ENCODE measurements at regions not wholly inside any gene's neighbourhood (a gene's known extent, or its start where the extent isn't known, plus 50 kb on each side); places are given as distances from the start of the nearest gene placed in this dataset.
A peak's percentile ranks its signal among the peaks of the same experiment; 100 is the strongest.

DNA sequence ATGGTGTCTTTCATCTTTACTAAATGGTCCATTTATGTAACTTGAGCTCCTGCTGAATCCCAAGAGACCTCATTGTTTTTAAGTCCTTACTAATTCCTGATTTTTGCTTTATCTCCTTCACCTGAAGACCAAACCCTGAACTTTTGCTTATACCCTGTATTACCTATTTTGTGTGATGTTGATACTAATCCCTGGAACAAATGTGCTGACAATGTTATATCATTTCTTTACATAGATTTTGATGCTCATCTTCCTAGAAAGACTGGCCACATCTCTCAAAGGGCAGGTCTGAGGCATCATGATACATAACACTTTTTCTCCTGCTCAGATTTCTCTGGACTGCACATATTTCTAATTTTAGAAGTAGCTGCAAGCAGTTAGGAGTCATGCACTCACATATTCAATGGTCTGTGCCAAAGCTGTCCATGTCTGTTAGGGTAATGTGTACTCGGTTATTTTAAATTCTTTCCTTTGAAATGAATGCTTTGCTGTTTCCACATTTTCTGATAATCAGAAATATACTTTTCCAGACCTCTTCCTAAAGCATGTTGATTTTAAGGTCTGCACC lies 427.9 kb upstream of the HNRNPA3 start:
- DNase-seq (ENCODE audit: low spot score) (no peak), ATAC-seq (no peak)
- TF ChIP-seq, protein P1, sequence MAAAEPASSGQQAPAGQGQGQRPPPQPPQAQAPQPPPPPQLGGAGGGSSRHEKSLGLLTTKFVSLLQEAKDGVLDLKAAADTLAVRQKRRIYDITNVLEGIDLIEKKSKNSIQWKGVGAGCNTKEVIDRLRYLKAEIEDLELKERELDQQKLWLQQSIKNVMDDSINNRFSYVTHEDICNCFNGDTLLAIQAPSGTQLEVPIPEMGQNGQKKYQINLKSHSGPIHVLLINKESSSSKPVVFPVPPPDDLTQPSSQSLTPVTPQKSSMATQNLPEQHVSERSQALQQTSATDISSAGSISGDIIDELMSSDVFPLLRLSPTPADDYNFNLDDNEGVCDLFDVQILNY (CRISPR knock-in tag; IDR thresholded peaks at IDR 0.05): no peak
- Mint-ChIP-seq H3K27me3 (ENCODE audit: low read depth) (no peaks in the 10 kb centered on the region), H3K4me3 (no peak overlapping the region), H3K36me3 (no peaks in the 10 kb centered on the region), H3K4me1 (peaks cover 4% of the 10 kb centered on the region), H3K27ac (no peak overlapping the region), H3K9me3 (peaks cover 8% of the 10 kb centered on the region)
- ChIA-PET POLR2A (no interaction called here), CTCF (no interaction called here)

GRCh38 chr2:176789751-176790150 lies 422.8 kb upstream of the HNRNPA3 start:
- ATAC-seq: no peak
- Mint-ChIP-seq H3K36me3 (no peaks in the 10 kb centered on the region), H3K4me3 (no peak overlapping the region), H3K27ac (no peak overlapping the region), H3K27me3 (ENCODE audit: low read depth) (peaks cover 4% of the 10 kb centered on the region; the same call in 1 of the 2 replicates), H3K9me3 (peaks cover 11% of the 10 kb centered on the region), H3K4me1 (peaks cover 7% of the 10 kb centered on the region)
- TF ChIP-seq ZBTB21 (CRISPR knock-in tag; IDR thresholded peaks at IDR 0.05; ENCODE audit: borderline replicate concordance): no peak
- TF ChIP-seq ETV6 (CRISPR knock-in tag; IDR thresholded peaks at IDR 0.05): no peak
- no peak for TF ChIP-seq JUN (CRISPR knock-in tag; IDR thresholded peaks at IDR 0.05)
- TF ChIP-seq, protein P2, sequence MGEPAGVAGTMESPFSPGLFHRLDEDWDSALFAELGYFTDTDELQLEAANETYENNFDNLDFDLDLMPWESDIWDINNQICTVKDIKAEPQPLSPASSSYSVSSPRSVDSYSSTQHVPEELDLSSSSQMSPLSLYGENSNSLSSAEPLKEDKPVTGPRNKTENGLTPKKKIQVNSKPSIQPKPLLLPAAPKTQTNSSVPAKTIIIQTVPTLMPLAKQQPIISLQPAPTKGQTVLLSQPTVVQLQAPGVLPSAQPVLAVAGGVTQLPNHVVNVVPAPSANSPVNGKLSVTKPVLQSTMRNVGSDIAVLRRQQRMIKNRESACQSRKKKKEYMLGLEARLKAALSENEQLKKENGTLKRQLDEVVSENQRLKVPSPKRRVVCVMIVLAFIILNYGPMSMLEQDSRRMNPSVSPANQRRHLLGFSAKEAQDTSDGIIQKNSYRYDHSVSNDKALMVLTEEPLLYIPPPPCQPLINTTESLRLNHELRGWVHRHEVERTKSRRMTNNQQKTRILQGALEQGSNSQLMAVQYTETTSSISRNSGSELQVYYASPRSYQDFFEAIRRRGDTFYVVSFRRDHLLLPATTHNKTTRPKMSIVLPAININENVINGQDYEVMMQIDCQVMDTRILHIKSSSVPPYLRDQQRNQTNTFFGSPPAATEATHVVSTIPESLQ (CRISPR knock-in tag; IDR thresholded peaks at IDR 0.05): no peak
- TF ChIP-seq E2F4 (CRISPR knock-in tag; IDR thresholded peaks at IDR 0.05; ENCODE audit: borderline replicate concordance, low read depth): no peak
- no peak for TF ChIP-seq NR3C1 (CRISPR knock-in tag; conservative IDR thresholded peaks at IDR 0.05; ENCODE audit: low read depth)
- TF ChIP-seq ZNF512 (CRISPR knock-in tag; IDR thresholded peaks at IDR 0.05; ENCODE audit: borderline replicate concordance): no peak
- no peak for TF ChIP-seq EMX1 (CRISPR knock-in tag; IDR thresholded peaks at IDR 0.05)
- TF ChIP-seq ZNF232 (CRISPR knock-in tag; IDR thresholded peaks at IDR 0.05): no peak
- no peak for TF ChIP-seq TCF7 (CRISPR knock-in tag; IDR thresholded peaks at IDR 0.05; ENCODE audit: low read depth)
- no peak for TF ChIP-seq ATF2 (CRISPR knock-in tag; IDR thresholded peaks at IDR 0.05; ENCODE audit: borderline replicate concordance, low read depth)
- no peak for TF ChIP-seq ZNF423 (CRISPR knock-in tag; IDR thresholded peaks at IDR 0.05)
- TF ChIP-seq GABPB1 (CRISPR knock-in tag; IDR thresholded peaks at IDR 0.05): no peak
- no peak for TF ChIP-seq ZNF396 (CRISPR knock-in tag; IDR thresholded peaks at IDR 0.05; ENCODE audit: borderline replicate concordance)
- ChIA-PET CTCF (interaction anchor here (1.3 to 1.4 kb wide), 2 partner anchors 25 to 138 kb away, joined by 3 to 6 read pairs; no protein-coding TSS in a partner anchor), POLR2A (no interaction called here)
- DNase-seq (ENCODE audit: low spot score): no peak

DNA sequence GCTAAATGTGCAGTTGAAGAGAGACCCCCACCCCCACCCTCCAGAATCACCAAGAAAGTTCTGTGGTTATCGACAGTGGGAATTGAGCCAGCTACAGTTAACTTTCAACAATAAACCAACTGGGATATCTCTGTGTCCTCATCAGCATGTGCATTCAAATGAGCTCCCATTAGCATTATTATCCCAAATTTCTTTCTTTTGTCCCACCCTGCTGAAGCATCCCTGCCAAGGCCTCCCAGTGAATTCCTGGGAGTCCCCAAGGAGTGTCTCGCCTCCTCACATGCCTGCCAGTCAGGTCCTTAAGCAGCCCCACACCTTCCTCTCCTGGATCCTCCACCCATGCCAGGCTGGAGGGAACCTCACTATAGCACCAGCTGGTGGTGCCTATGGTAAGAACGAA lies 422.1 kb upstream of the HNRNPA3 start:
- Mint-ChIP-seq H3K27me3 (ENCODE audit: low read depth) (peaks cover 4% of the 10 kb centered on the region; the same call in 1 of the 2 replicates), H3K9me3 (peaks cover 13% of the 10 kb centered on the region), H3K4me3 (no peak overlapping the region), H3K36me3 (peaks cover 4% of the 10 kb centered on the region), H3K4me1 (peaks cover 7% of the 10 kb centered on the region), H3K27ac (no peak overlapping the region)
- ATAC-seq (peak; percentile 41), DNase-seq (ENCODE audit: low spot score) (no peak)
- CTCF ChIA-PET: interaction anchor here (1.3 to 1.4 kb wide), 2 partner anchors 24 to 139 kb away, joined by 3 to 6 read pairs; no protein-coding TSS in a partner anchor
- POLR2A ChIA-PET: no interaction called here
- TF ChIP-seq GTF2I (CRISPR knock-in tag; conservative IDR thresholded peaks at IDR 0.05) (no peak), ZNF416 (CRISPR knock-in tag; IDR thresholded peaks at IDR 0.05) (no peak), NR3C1 (CRISPR knock-in tag; conservative IDR thresholded peaks at IDR 0.05; ENCODE audit: low read depth) (no peak), RORB (CRISPR knock-in tag; IDR thresholded peaks at IDR 0.05) (no peak), TEAD1 (CRISPR knock-in tag; IDR thresholded peaks at IDR 0.05) (no peak), PRRX2 (CRISPR knock-in tag; IDR thresholded peaks at IDR 0.05) (no peak), MYBL2 (CRISPR knock-in tag; IDR thresholded peaks at IDR 0.05) (no peak)
- TF ChIP-seq, protein P3, sequence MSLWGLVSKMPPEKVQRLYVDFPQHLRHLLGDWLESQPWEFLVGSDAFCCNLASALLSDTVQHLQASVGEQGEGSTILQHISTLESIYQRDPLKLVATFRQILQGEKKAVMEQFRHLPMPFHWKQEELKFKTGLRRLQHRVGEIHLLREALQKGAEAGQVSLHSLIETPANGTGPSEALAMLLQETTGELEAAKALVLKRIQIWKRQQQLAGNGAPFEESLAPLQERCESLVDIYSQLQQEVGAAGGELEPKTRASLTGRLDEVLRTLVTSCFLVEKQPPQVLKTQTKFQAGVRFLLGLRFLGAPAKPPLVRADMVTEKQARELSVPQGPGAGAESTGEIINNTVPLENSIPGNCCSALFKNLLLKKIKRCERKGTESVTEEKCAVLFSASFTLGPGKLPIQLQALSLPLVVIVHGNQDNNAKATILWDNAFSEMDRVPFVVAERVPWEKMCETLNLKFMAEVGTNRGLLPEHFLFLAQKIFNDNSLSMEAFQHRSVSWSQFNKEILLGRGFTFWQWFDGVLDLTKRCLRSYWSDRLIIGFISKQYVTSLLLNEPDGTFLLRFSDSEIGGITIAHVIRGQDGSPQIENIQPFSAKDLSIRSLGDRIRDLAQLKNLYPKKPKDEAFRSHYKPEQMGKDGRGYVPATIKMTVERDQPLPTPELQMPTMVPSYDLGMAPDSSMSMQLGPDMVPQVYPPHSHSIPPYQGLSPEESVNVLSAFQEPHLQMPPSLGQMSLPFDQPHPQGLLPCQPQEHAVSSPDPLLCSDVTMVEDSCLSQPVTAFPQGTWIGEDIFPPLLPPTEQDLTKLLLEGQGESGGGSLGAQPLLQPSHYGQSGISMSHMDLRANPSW (CRISPR knock-in tag; conservative IDR thresholded peaks at IDR 0.05; ENCODE audit: low read depth): no peak

Measured in WTC11 (cell line).